ENCODE measurements at regions not wholly inside any gene's neighbourhood (a gene's known extent, or its start where the extent isn't known, plus 50 kb on each side); places are given as distances from the start of the nearest gene placed in this dataset.

DNA sequence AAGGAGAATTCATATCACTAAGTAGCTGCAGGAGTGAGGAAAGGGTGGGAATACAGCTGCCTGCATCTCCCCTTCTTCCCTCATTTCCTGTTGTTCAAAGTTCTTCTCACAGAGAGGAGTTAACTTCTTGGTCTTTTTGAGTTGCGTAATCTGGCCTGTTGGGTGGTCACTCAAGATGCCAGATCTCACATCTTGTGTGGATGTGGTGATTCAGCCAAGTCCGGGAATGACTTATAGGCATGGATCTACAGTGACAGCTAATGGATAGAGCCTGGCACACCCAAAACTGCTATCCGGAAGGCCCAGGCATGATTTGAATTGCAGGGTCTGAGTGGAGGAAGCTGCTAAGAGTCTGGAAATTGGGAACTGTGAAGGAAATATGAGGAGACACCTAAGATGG lies 100.2 kb upstream of the SLC35B3 start:
- no peak for DNase-seq (ENCODE audit: low read depth in 2 of 2)

GRCh38 chr6:8530785-8531435 lies 95.6 kb upstream of the SLC35B3 start:
- DNase-seq (ENCODE audit: low read depth in 2 of 2) = no peak

- no peak for DNase-seq (ENCODE audit: low read depth in 2 of 2)
Measured at GRCh38 chr6:8529250-8529649, 93.9 kb upstream of the SLC35B3 start.

- DNase-seq (ENCODE audit: low read depth in 2 of 2) = no peak
Measured at GRCh38 chr6:8527818-8528217, 92.5 kb upstream of the SLC35B3 start.

GRCh38 chr6:8526624-8527023 lies 91.3 kb upstream of the SLC35B3 start:
- DNase-seq (ENCODE audit: low read depth in 2 of 2) = no peak

GRCh38 chr6:8525370-8525769 lies 90.0 kb upstream of the SLC35B3 start:
- no peak for DNase-seq (ENCODE audit: low read depth in 2 of 2)

DNA sequence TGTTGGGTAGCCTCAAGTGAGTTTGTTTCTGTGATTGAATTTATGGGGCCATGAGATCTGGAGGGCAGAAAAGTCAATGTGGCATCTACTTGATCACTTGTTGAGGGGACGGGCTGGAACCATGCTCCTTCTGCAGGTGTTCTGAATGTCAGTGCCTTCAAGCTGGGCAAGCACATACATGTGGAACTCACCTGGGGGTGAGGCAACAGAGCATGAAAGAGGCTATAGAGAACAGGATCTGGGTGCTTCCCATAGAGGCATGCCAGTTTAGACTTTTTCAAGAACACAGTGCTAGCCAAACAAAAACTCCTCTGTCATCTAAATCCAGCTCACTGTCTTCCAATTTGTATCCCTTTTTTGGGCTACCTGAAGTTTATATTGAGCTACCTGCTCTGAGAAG lies 77.8 kb upstream of the SLC35B3 start:
- DNase-seq (ENCODE audit: low read depth in 2 of 2) = no peak

GRCh38 chr6:8507286-8507685 lies 71.9 kb upstream of the SLC35B3 start:
- no peak for DNase-seq (ENCODE audit: low read depth in 2 of 2)

DNA sequence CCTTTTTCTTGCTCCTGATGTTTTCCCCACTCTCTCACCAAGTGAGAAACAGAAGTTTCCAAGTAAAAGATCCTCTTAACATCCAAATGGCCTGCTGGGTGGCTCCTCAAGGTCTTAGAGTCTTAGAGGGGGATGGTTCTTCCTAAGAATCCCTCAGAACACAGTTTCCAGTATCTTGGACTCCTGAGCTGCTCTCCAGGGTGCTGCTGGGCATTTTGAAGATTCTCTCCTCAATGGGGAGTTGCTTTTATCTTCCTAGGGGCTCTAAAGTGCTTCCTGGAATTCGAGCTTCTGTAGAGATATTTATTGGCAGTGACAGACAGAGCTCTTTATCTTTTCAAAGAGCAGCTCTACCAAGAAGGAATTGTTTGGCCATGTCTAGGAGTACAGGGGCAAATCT lies 70.8 kb upstream of the SLC35B3 start:
- no peak for DNase-seq (ENCODE audit: low read depth in 2 of 2)

DNA sequence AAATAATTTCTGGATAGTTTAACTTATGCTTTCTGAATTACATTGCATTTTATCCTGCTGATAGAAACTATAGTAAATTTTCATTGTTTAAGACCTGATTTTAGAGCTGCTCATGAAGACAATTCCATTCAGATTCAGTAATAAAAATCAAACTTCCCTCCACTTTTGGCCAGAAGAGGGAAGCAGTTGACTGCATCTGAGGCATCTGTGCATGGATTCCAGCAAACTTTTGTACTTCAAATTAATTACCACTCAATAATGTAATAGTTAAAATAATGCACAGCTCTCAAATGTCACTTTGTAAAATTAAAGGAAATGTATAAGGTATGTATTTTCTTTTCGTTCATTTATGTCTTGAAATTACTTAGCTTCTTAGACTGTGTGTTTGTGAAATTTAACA lies 64.2 kb upstream of the SLC35B3 start:
- DNase-seq (ENCODE audit: low read depth in 2 of 2) = no peak

DNA sequence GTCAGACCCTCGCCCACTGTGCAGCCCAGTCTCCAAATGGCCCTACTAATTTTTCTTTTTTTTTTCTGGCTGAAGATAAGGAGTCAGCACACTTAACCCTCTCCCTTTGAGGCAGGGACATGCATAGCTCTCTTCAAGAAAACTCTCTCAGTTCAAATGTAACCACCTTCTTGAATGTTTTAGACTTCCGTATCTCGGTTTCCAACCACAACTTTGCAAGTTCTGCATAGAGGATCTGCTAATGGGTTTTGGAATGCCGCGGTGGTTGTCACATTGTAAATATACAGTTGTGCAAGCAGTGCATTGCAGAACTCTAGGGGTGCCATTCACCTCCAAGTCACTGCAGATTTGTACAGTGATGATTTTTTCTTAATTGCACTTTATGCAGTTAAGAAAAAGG lies 59.4 kb upstream of the SLC35B3 start:
- no peak for DNase-seq (ENCODE audit: low read depth in 2 of 2)

DNA sequence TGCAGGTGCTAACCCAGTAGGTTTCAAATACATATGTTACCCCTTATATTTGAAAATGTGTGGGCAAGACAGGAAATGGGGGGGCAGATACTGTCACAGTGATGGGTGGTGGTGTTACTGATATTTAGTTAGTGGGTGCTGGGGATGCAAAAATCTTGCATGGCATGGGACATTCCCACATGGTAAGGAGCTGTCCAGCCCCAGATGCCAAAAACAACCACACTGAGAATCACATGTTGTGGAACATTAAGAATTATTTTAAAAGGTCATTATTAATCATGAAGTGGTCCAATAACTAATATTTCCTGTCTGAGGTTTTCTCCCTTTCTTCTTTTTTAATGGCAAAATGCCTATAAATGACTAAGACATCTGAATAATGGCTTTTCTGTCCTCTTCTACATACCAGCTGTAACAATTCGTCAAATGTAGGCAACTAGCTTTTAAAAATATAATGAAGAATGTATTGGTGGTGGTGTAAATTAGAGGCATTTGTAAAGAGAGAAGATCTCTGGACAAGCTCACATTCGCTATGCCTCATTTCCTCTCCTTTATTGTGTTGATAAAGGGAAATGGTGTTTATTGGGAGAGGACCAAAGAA lies 57.3 kb upstream of the SLC35B3 start:
- DNase-seq (ENCODE audit: low read depth in 2 of 2) = no peak
